GM23338 (cell line): ENCODE measurements at regions not wholly inside any gene's neighbourhood (a gene's known extent, or its start where the extent isn't known, plus 50 kb on each side); places are given as distances from the start of the nearest gene placed in this dataset.

Source experiments
- EZH2 ChIP-seq: fragments of 200-600 bp; sonication (generic); IDR thresholded peaks from one replicate; pipeline ENCODE4 v1.8.0; 2017; ENCODE audit warnings: antibody characterized with exemption, mild to moderate bottlenecking, low read depth; ENCODE audit not compliant: unreplicated experiment
- EZH2phosphoT487 ChIP-seq: fragments of 200-600 bp; sonication (generic); IDR thresholded peaks from one replicate; pipeline ENCODE4 v1.8.1; 2018; ENCODE audit warnings: antibody characterized with exemption; ENCODE audit not compliant: unreplicated experiment
- TF ChIP-seq, protein P1 (sequence below), 2 experiments: fragments of 200-600 bp in 1 of 2; sonication (generic) in 1 of 2; conservative IDR thresholded peaks; 2 replicates each; pipeline versions ENCODE4 v1.5.1 to v1.6.1; 2016 to 2017; ENCODE audit warnings: antibody characterized with exemption in 2 of 2, low read depth in 2 of 2, mild to moderate bottlenecking in 2 of 2, moderate library complexity in 1 of 2

GRCh38 chr2:78589871-78590270, 435.6 kb upstream of the REG3G start:
- TF ChIP-seq, protein P1, sequence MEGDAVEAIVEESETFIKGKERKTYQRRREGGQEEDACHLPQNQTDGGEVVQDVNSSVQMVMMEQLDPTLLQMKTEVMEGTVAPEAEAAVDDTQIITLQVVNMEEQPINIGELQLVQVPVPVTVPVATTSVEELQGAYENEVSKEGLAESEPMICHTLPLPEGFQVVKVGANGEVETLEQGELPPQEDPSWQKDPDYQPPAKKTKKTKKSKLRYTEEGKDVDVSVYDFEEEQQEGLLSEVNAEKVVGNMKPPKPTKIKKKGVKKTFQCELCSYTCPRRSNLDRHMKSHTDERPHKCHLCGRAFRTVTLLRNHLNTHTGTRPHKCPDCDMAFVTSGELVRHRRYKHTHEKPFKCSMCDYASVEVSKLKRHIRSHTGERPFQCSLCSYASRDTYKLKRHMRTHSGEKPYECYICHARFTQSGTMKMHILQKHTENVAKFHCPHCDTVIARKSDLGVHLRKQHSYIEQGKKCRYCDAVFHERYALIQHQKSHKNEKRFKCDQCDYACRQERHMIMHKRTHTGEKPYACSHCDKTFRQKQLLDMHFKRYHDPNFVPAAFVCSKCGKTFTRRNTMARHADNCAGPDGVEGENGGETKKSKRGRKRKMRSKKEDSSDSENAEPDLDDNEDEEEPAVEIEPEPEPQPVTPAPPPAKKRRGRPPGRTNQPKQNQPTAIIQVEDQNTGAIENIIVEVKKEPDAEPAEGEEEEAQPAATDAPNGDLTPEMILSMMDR (conservative IDR thresholded peaks at IDR 0.05; ENCODE audit: low read depth in 2 of 2) = no peak
- no peak for TF ChIP-seq EZH2
- no peak for TF ChIP-seq EZH2phosphoT487
